Right kidney (tissue), 1 donor: ENCODE measurements at regions not wholly inside any gene's neighbourhood (a gene's known extent, or its start where the extent isn't known, plus 50 kb on each side); places are given as distances from the start of the nearest gene placed in this dataset.

Source experiments
- DNase-seq: peaks from one replicate; pipeline ENCODE4 v3.0.0-alpha.2; 2016

DNA sequence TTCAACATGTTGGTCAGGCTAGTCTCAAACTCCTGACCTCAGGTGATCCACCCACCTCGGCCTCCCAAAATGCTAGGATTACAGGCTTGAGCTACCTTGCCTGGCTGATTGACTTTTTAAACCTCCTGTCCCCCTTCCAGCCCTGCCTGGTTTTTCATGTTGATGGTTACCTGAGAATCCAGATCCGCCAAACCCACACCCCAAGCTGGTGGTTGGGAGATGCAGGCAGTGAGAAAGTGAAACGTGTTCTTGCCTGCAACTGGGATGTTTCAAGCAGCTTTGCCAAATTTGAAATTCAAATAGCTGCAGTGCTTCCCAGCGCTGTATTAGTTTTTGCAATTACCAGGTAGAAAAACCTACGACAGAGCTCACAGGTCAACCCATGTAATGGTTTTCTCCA, 238.3 kb upstream of the PWP1 start:
- no peak for DNase-seq

DNA sequence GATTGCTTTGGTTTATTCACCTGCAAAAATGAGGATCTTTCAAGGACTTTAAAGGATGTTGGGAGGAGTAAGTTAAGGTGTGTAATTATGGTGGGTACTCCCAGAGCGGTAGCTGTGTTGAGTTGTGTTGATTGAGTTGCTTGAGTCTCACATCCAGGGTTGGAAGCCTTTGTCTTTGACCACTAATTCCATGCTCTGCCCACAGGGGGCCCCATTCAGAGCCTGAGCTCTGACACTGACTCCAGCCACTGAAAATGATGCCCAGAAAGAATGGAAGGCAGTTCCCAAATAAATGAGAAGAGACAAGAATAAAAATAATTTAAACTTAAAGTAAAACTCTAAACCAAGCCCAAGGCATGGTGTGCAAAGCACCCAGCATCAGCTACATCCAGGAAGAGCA, 237.4 kb upstream of the PWP1 start:
- no peak for DNase-seq

- DNase-seq, result no peak
Observed at GRCh38 chr12:107449891-107450290, 235.7 kb upstream of the PWP1 start.

GRCh38 chr12:107450541-107450940, 235.1 kb upstream of the PWP1 start:
- DNase-seq, result no peak

DNA sequence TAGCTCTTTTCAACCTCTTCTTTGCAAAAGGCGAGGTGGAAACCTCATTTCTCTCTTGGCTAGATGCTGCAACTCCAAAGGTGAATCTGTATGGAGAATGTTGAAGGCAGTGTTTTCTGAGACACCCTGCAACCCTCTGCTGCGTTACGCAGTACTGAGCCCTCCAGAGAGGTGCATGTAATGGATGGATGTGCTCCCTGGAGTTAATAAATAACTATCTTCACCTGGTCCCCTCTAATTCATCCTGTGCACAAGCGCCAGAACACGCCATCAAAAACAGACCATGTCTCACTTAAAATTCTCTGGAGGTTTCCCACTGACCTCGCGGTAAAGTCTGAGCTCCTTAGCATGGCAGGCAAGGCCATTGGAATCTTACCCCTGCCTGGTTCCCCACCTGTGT, 234.4 kb upstream of the PWP1 start:
- no peak for DNase-seq

GRCh38 chr12:107454109-107454830, 231.3 kb upstream of the PWP1 start:
- DNase-seq, result no peak

- DNase-seq, result no peak
Observed at GRCh38 chr12:107457362-107457935, 228.2 kb upstream of the PWP1 start.

DNA sequence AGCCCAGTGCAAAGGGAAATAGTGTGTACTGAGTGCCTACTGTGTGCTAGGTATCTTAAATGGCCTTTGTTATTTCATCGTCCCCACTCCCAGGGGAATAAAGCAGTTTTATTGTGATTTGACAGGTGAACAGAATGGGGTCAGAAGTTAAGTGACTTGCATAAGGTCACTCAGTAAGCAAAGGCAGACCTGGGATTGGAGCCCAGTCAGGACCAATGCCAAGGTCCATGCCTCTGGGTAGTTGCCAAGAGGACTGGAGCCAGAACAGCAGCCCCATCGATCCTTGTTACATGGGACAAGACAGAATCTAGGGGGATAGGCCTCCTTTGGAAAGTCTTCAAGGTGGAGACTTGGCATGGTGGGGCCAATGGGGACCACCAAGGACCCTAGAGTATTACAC, 227.4 kb upstream of the PWP1 start:
- DNase-seq, result no peak

- DNase-seq, result no peak
Observed at GRCh38 chr12:107458990-107459389, 226.6 kb upstream of the PWP1 start.

DNA sequence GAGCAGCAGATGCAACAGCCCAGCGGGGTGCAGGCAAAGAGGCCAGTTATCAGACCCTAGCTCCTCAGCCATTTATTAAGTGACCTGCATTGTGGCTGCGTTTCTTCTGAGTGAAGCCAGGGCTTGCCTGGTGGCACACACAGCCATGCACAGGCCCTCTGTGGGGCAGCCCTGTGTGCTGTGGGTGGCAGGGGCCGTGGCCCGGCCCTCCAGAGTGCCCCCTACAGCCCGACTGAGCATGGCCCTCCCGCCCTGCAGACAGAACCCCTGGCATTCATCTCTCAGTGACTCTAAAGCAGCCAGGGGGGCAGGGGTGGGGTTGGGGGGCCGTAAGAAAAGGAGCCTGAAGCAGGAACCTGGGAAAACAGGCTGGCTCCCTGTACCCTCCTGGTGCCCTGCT, 226.0 kb upstream of the PWP1 start:
- DNase-seq, result no peak

DNA sequence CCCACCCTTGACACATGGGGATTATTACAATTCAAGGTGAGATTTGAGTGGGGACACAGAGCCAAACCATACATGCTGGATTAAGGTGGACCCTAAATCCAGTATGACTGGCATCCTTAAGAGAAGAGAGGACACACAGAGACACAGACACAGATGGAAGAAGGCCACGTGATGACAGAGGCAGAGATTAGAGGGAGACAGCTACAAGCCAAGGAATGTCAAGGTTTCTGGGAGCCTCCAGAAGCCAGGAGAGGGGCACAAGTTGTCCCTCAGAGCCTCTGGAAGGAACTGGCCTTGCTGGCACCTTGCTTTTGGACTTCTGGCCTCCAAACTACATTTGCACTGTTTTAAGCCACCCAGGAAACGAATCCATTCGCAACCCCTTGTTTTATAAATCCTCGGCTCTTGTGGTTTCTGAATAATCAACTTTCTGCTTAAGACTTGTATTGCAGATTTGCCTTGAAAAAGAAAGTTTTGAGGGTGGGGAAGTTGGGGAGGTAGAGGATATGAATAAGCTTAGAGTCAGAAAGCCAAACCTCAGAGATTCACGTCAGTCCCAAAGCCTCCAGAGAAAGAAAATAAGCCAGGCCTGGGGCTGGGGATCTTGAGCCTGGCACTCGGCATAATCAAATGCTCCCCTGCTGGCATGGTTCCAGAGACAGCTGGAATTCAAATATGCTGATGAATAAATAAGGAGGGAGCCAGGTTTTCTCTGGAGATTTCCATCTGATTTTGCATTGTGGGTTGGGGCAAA, 224.2 kb upstream of the PWP1 start:
- no peak for DNase-seq

GRCh38 chr12:107462428-107463332, 222.9 kb upstream of the PWP1 start:
- no peak for DNase-seq

DNA sequence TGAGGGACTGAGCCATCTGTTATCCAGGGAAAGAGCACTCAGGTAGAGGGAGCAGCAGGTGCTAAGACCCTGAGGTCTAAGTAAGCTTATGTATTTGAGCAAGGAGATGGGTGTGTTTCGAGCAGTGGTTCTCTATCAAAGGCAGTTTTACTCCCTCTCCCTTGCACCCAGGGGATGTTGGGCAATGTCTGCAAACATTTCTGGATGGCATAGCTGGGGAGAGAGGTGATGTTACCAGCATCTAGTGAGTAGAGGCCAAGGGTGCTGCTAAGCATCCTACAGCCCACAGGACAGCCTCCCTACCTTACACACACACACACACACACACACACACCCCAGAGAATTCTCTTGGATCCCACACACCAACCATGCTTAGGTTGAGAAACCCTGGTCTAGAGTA, 221.0 kb upstream of the PWP1 start:
- DNase-seq, result no peak

DNA sequence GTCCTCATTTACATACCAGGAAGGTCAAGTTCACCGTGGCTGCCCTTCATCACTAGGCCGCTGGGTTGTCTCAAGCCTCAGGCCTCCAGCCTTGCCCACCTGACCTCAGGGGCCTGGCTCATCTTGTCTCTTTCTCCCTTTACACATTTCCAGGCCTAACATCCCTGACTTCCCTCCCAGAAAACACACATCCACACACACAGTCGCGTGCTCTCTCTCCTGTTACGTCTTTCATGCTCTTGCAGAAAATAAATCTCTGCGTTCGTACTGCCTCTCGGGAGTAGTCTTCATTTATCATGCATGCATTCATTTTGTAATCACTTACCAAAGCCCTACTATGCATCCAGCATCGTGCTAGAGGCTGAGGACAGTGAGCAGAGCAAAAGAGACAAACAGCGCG, 220.0 kb upstream of the PWP1 start:
- DNase-seq, result no peak

DNA sequence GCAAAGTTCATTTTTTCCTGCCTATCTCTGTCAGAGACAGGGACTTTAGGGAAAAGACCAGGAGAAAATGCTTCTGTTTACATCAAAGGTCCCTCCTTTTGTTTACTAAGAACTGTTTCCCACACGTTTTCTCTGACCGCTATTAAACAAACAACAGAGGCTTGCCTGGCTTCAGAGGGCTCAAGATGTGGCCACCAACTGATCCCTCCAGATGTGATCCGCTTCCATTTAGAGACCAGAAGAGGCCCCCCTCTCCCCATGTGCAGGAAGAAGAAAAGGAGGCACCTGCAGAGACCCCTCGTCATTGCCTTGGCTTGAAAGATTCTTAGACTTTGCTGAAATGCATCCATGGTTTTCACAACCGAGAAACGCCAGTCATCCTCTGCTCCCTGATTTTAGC, 217.9 kb upstream of the PWP1 start:
- DNase-seq, result no peak

DNA sequence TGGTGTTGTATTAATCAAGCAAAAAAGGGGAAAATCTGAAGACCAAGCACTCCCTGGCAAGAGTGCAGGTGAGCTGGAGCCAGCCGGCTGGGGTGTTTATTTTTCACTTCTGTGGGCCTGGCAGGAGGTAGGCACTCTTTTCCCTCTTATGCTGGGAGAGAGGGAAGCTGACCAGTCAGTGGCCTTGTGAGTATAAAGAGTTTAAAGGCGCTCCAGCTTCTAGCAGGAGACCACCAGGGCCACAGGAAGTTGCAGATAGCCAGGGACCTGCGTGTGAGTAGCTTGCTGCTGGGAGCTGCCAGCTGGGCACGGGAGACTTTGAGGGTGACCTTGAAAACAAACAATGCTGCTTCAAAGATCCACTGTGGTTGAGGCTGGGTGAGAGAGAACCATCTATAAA, 217.4 kb upstream of the PWP1 start:
- peak; percentile 21 for DNase-seq

GRCh38 chr12:107469011-107469410, 216.6 kb upstream of the PWP1 start:
- DNase-seq, result no peak

- DNase-seq, result no peak
Observed at GRCh38 chr12:107470645-107471044, 215.0 kb upstream of the PWP1 start.

- no peak for DNase-seq
Observed at GRCh38 chr12:107472308-107472707, 213.3 kb upstream of the PWP1 start.

- no peak for DNase-seq
Observed at GRCh38 chr12:107474099-107474498, 211.5 kb upstream of the PWP1 start.

- DNase-seq, result no peak
Observed at GRCh38 chr12:107474639-107475539, 210.7 kb upstream of the PWP1 start.

DNA sequence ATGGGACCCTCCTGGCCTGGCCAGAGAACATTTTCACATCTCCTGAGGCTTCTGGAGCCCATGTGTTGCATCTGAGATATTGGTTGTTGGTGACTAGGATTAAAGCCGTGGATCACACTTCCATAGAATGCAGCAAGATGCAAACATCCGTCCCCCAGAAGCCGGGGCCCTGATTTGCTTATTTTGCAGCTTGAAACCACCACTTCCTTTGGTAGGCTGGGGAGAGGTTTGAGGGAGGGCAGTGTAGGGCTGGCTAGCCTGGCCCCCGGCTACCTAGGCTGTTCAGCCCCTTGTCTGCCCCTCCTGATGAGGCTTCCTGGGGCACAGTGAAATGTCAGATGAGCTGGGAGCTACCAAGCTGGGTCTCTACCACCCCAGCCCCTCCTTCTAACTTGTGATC, 209.7 kb upstream of the PWP1 start:
- no peak for DNase-seq
